ENCODE measurements at regions not wholly inside any gene's neighbourhood (a gene's known extent, or its start where the extent isn't known, plus 50 kb on each side); places are given as distances from the start of the nearest gene placed in this dataset.

DNA sequence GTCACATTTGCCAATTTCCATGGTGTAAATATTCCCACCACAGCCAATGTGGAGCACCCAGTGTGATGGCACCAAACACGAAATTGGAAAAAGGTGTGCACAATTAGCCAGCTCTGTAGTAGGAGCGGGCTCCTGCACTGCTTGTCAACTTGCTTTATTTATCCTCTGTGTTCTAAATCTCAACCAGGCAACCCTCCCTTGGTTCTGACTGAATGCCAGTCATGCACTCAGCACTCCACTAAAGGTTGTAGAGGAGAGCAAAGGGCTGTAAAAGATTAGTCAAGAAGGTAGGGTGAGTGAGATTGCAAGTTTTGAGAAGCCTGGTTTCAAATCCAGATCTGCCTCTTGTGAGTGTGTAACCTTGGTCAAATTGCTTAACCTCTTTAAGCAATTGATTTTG is 71.5 kb upstream of the EGR2 start:
- Histone ChIP-seq H3K9me3 (replicated peaks; ENCODE audit: insufficient read depth, low read length) (no peaks in the 10 kb centered on the region), H3K4me1 (ENCODE audit: low read length) (no peaks in the 10 kb centered on the region), H3K9me2 (replicated peaks; ENCODE audit: insufficient read depth, low read length) (no peaks in the 10 kb centered on the region), H3K4me2 (ENCODE audit: low read depth, low read length) (no peak overlapping the region), H3K27me3 (replicated peaks; ENCODE audit: insufficient read depth, low read length) (no peaks in the 10 kb centered on the region), H3F3A (ENCODE audit: insufficient read depth, low read length) (no peaks in the 10 kb centered on the region), H3K36me3 (replicated peaks; ENCODE audit: insufficient read depth, low read length) (no peaks in the 10 kb centered on the region), H3K9ac (ENCODE audit: low read length) (no peak overlapping the region), H3K27ac (ENCODE audit: low read length) (no peak overlapping the region), H2AFZ (ENCODE audit: low read length) (no peak overlapping the region), H3K4me3 (ENCODE audit: low read length) (no peak overlapping the region), H3K79me2 (ENCODE audit: low read length) (no peaks in the 10 kb centered on the region), H4K20me1 (ENCODE audit: insufficient read depth, low read length) (no peaks in the 10 kb centered on the region)
- DNase-seq, result no peak
- no peak for TF ChIP-seq EZH2 (optimal IDR thresholded peaks at IDR 0.05; ENCODE audit: low read depth, low read length)
- TF ChIP-seq, protein P1, sequence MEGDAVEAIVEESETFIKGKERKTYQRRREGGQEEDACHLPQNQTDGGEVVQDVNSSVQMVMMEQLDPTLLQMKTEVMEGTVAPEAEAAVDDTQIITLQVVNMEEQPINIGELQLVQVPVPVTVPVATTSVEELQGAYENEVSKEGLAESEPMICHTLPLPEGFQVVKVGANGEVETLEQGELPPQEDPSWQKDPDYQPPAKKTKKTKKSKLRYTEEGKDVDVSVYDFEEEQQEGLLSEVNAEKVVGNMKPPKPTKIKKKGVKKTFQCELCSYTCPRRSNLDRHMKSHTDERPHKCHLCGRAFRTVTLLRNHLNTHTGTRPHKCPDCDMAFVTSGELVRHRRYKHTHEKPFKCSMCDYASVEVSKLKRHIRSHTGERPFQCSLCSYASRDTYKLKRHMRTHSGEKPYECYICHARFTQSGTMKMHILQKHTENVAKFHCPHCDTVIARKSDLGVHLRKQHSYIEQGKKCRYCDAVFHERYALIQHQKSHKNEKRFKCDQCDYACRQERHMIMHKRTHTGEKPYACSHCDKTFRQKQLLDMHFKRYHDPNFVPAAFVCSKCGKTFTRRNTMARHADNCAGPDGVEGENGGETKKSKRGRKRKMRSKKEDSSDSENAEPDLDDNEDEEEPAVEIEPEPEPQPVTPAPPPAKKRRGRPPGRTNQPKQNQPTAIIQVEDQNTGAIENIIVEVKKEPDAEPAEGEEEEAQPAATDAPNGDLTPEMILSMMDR (IDR thresholded peaks at IDR 0.05; ENCODE audit: low read length), result no peak
- no peak for TF ChIP-seq EZH2phosphoT487 (IDR thresholded peaks at IDR 0.05; ENCODE audit: low read length)

DNA sequence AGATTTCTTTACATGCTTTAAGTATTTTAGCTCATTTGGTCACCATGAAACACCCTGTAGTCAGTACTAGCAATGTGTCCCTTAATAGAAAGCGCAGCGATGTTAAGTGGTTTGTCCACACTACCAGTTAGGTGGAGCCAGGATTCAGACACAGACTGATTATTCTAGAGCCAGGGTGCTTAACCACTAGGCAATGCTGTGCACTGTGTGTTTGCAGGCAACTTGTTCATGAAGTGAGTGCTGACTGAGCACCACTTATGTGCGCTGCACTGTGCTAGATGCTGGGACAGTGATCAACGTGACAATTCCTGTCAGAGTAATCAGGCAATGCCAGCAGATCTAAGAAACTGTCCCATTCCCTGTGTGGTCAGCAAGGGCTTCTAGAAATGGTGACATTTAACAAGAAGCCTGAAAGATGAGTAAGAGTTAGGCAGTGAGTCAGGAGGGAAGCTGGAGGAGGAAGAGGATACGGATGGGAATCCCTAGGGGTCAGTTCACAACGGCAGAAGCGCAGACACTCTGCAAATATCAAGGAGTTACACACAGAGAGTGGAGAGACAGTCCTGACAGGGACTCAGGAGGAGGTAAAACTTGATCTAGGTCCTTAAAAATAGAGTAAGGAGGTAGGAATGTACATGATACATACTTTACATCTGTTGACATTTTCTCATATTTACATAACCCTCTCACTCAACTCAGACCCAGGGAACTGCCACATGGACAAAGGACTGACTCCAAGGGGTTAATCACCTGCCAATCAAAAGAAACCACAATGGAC is 69.7 kb upstream of the EGR2 start:
- no peak overlapping the region for H3K4me3 ChIP-seq (ENCODE audit: low read length)
- H4K20me1 ChIP-seq (ENCODE audit: insufficient read depth, low read length), result no peaks in the 10 kb centered on the region
- TF ChIP-seq, protein P1 (IDR thresholded peaks at IDR 0.05; ENCODE audit: low read length), result no peak
- no peak for TF ChIP-seq EZH2 (optimal IDR thresholded peaks at IDR 0.05; ENCODE audit: low read depth, low read length)
- no peak for TF ChIP-seq EZH2phosphoT487 (IDR thresholded peaks at IDR 0.05; ENCODE audit: low read length)
- H3K36me3 ChIP-seq (replicated peaks; ENCODE audit: insufficient read depth, low read length), result no peaks in the 10 kb centered on the region
- H3K4me1 ChIP-seq (ENCODE audit: low read length), result no peaks in the 10 kb centered on the region
- no peak overlapping the region for H3K27ac ChIP-seq (ENCODE audit: low read length)
- no peak overlapping the region for H2AFZ ChIP-seq (ENCODE audit: low read length)
- no peaks in the 10 kb centered on the region for H3K79me2 ChIP-seq (ENCODE audit: low read length)
- H3F3A ChIP-seq (ENCODE audit: insufficient read depth, low read length), result no peaks in the 10 kb centered on the region
- H3K9me2 ChIP-seq (replicated peaks; ENCODE audit: insufficient read depth, low read length), result no peaks in the 10 kb centered on the region
- no peaks in the 10 kb centered on the region for H3K27me3 ChIP-seq (replicated peaks; ENCODE audit: insufficient read depth, low read length)
- no peaks in the 10 kb centered on the region for H3K9me3 ChIP-seq (replicated peaks; ENCODE audit: insufficient read depth, low read length)
- H3K9ac ChIP-seq (ENCODE audit: low read length), result no peak overlapping the region
- H3K4me2 ChIP-seq (ENCODE audit: low read depth, low read length), result no peak overlapping the region
- DNase-seq, result no peak

- Histone ChIP-seq H3K4me3 (ENCODE audit: low read length) (no peak overlapping the region), H3K36me3 (replicated peaks; ENCODE audit: insufficient read depth, low read length) (no peaks in the 10 kb centered on the region), H3K79me2 (ENCODE audit: low read length) (no peaks in the 10 kb centered on the region), H3K4me2 (ENCODE audit: low read depth, low read length) (no peak overlapping the region), H4K20me1 (ENCODE audit: insufficient read depth, low read length) (no peaks in the 10 kb centered on the region), H3K9ac (ENCODE audit: low read length) (no peak overlapping the region), H3K27ac (ENCODE audit: low read length) (no peak overlapping the region), H3K9me3 (replicated peaks; ENCODE audit: insufficient read depth, low read length) (no peaks in the 10 kb centered on the region), H2AFZ (ENCODE audit: low read length) (no peak overlapping the region), H3K27me3 (replicated peaks; ENCODE audit: insufficient read depth, low read length) (no peaks in the 10 kb centered on the region), H3K9me2 (replicated peaks; ENCODE audit: insufficient read depth, low read length) (no peaks in the 10 kb centered on the region), H3K4me1 (ENCODE audit: low read length) (no peaks in the 10 kb centered on the region), H3F3A (ENCODE audit: insufficient read depth, low read length) (no peaks in the 10 kb centered on the region)
- DNase-seq, result no peak
- TF ChIP-seq, protein P1 (IDR thresholded peaks at IDR 0.05; ENCODE audit: low read length), result no peak
- TF ChIP-seq EZH2phosphoT487 (IDR thresholded peaks at IDR 0.05; ENCODE audit: low read length) (no peak), EZH2 (optimal IDR thresholded peaks at IDR 0.05; ENCODE audit: low read depth, low read length) (no peak)
Measured at GRCh38 chr10:62880162-62880561, 64.0 kb upstream of the EGR2 start.
